Pancreas (tissue), 10 donors: ENCODE measurements at regions not wholly inside any gene's neighbourhood (a gene's known extent, or its start where the extent isn't known, plus 50 kb on each side); places are given as distances from the start of the nearest gene placed in this dataset.

Experiments used
- ATAC-seq, 4 donors: fragments of 200-7000 bp; cut with Tn5 transposase; one replicate each; pipeline versions ENCODE4 v1.8.0 to v1.9.1; 2020; ENCODE audit warnings: mild to moderate bottlenecking in 4 of 4, moderate library complexity in 4 of 4
- DNase-seq, 6 donors: peaks; one replicate each; pipeline ENCODE4 v3.0.0-alpha.2; 2020
- FAIRE-seq: peaks from 2 replicates; lab custom pipeline; 2012; peaks lifted over from hg19 to GRCh38; lab: Jason Lieb, UNC
- H3K27ac ChIP-seq, 4 donors: fragments of 200-600 bp; sonication (generic); 1 replicate in 3 of 4; 2 replicates in 1 of 4; pipeline versions ENCODE4 v1.5.0 to v1.8.0; 2020
- H3K27me3 ChIP-seq, 4 donors: fragments of 200-600 bp; one replicate each; pipeline ENCODE4 v1.8.0; 2021
- H3K36me3 ChIP-seq, 3 donors: fragments of 200-600 bp; sonication (generic) in 1 of 3; one replicate each; pipeline versions ENCODE4 v1.5.0 to v1.8.0; 2020 to 2021
- H3K4me1 ChIP-seq, 3 donors: fragments of 200-600 bp; one replicate each; pipeline ENCODE4 v1.8.0; 2021
- H3K4me3 ChIP-seq, 4 donors: fragments of 200-600 bp; sonication (generic) in 2 of 4; one replicate each; pipeline versions ENCODE4 v1.5.0 to v1.8.0; 2020 to 2021
- H3K9me3 ChIP-seq, 4 donors: fragments of 200-600 bp; one replicate each; pipeline ENCODE4 v1.8.0; 2021
- CTCF ChIP-seq, 4 donors: fragments of 200-600 bp; sonication (generic) in 3 of 4; IDR thresholded peaks; one replicate each; pipeline versions ENCODE4 v1.5.0 to v1.8.0; 2021; ENCODE audit warnings: antibody characterized with exemption in 4 of 4
- WGBS, 2 donors: extraction: QIAGEN DNeasy Blood & Tissue Kit; methylation state at CpG; one replicate each; pipeline ENCODE4 v1.1.7; 2013; 5-methylcytosine and 5-hydroxymethylcytosine counted together
- intact Hi-C, 3 donors: fragments of 100-400 bp; cut with DNase I; formaldehyde crosslinking; loops; one replicate each; pipeline versions ENCODE4 v1.11.1 to v1.14.2; 2022
- donor health status: healthy with polysubstance abuse.
- donor health status: DM: no; HTN: no; CAD: no; lungs with moderate emphysema.
- donor health status: DM: no; HTN: no; CAD: no.
- donor health status: control.
- donor health status: control.
- donor health status: Bipolar disorder and iron deficiency.
- donor health status: DM: yes; HTN: yes; CAD: no.
- donor health status: DM: no; HTN: no; CAD: no.
- donor health status: DM: no; HTN: no; CAD: no.
- donor health status: DM: yes; HTN: yes; CAD: no.

GRCh38 chr7:63087575-63088190 is 911.0 kb upstream of the ZNF722 start:
- Histone ChIP-seq H3K4me3 (no peak overlapping the region), H3K4me1 (no peaks in the 10 kb centered on the region), H3K9me3 (peaks cover 0 to 6% (median 0%) of the 10 kb centered on the region in 4 donors), H3K27ac (no peak overlapping the region), H3K27me3 (no peaks in the 10 kb centered on the region), H3K36me3 (no peaks in the 10 kb centered on the region)
- intact Hi-C loops: loop anchor here in 1 of 3 donors (5.0 kb wide), 1 partner anchor 35 kb away; no protein-coding TSS in a partner anchor
- TF ChIP-seq CTCF (IDR thresholded peaks at IDR 0.05): no peak
- no peak for DNase-seq
- no peak for FAIRE-seq
- ATAC-seq: no peak
- 36 to 47% methylated on average over 3 of the region's 3 CpGs for WGBS, 2 donors

GRCh38 chr7:63092951-63093350 is 905.7 kb upstream of the ZNF722 start:
- intact Hi-C loops: no loop called here
- 53 to 60% methylated on average over 7 of the region's 7 CpGs for WGBS, 2 donors
- no peak for TF ChIP-seq CTCF (IDR thresholded peaks at IDR 0.05)
- Histone ChIP-seq H3K27ac (no peak overlapping the region), H3K4me1 (no peaks in the 10 kb centered on the region), H3K27me3 (no peaks in the 10 kb centered on the region), H3K9me3 (peaks cover 0 to 5% (median 0%) of the 10 kb centered on the region in 4 donors), H3K36me3 (no peaks in the 10 kb centered on the region), H3K4me3 (no peak overlapping the region)
- no peak for DNase-seq
- no peak for FAIRE-seq
- ATAC-seq: no peak

GRCh38 chr7:63093481-63093880 is 905.2 kb upstream of the ZNF722 start:
- H3K9me3 ChIP-seq: no peaks in the 10 kb centered on the region
- H3K27me3 ChIP-seq: no peaks in the 10 kb centered on the region
- no peak overlapping the region for H3K27ac ChIP-seq
- H3K36me3 ChIP-seq: no peaks in the 10 kb centered on the region
- FAIRE-seq (no peak), ATAC-seq (no peak), DNase-seq (no peak)
- no peak for TF ChIP-seq CTCF (IDR thresholded peaks at IDR 0.05)
- WGBS, 2 donors: 55 to 57% methylated on average over 1 of the region's 1 CpG
- H3K4me3 ChIP-seq: no peak overlapping the region
- H3K4me1 ChIP-seq: no peaks in the 10 kb centered on the region
- intact Hi-C loops: no loop called here

- no peaks in the 10 kb centered on the region for H3K27me3 ChIP-seq
- no peak overlapping the region for H3K27ac ChIP-seq
- no peaks in the 10 kb centered on the region for H3K36me3 ChIP-seq
- intact Hi-C loops: no loop called here
- H3K4me3 ChIP-seq: no peak overlapping the region
- H3K9me3 ChIP-seq: no peaks in the 10 kb centered on the region
- FAIRE-seq (no peak), ATAC-seq (no peak), DNase-seq (peak in 1 of 6 donors; percentile 23)
- no peak for TF ChIP-seq CTCF (IDR thresholded peaks at IDR 0.05)
- 48 to 64% methylated on average over 3 of the region's 3 CpGs for WGBS, 2 donors
- no peaks in the 10 kb centered on the region for H3K4me1 ChIP-seq
Observed at GRCh38 chr7:63096141-63096540, 902.5 kb upstream of the ZNF722 start.

- H3K9me3 ChIP-seq: no peaks in the 10 kb centered on the region
- intact Hi-C loops: no loop called here
- no peak for FAIRE-seq
Observed at GRCh38 chr7:63104666-63105065, 894.0 kb upstream of the ZNF722 start.

More at GRCh38 chr7:63104666-63105065, 894.0 kb upstream of the ZNF722 start:
- no peak for ATAC-seq
- H3K4me1 ChIP-seq: no peaks in the 10 kb centered on the region
- no peaks in the 10 kb centered on the region for H3K36me3 ChIP-seq
- DNase-seq: no peak
- no peak overlapping the region for H3K27ac ChIP-seq
- H3K27me3 ChIP-seq: no peaks in the 10 kb centered on the region
- no peak overlapping the region for H3K4me3 ChIP-seq
- TF ChIP-seq CTCF (IDR thresholded peaks at IDR 0.05): no peak
- WGBS, 2 donors: 41 to 53% methylated on average over 4 of the region's 4 CpGs
